ENCODE measurements at regions not wholly inside any gene's neighbourhood (a gene's known extent, or its start where the extent isn't known, plus 50 kb on each side); places are given as distances from the start of the nearest gene placed in this dataset.

DNA sequence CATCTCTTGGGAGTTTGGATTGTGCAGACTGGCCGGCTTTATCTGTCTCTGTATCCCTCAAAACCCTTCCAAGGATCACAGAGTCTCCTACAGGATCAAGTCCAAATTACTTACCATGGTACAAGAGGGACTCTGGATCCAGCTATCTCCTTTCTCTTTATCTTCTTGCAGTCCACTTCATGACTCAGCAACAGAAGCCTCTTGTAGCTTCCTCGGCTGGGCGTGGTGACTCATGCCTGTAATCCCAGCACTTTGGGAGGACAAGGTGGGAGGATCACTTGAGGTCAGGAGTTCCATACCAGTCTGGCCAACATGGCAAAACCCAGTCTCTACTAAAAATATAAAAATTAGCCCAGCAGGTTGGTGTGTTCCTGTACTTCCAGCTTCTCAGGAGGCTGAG, 189.7 kb downstream of the BCAT1 start:
- H3K27ac ChIP-seq (ENCODE audit: low read length), result no peak overlapping the region
- no peak overlapping the region for H3K4me3 ChIP-seq (ENCODE audit: low read length)
- no CpG with 5 or more reads among the region's 3 CpGs for WGBS (ENCODE audit: insufficient coverage, insufficient read length)
- H3K9me3 ChIP-seq (ENCODE audit: control insufficient read depth, insufficient read depth, low read length), result no peaks in the 10 kb centered on the region
- no peaks in the 10 kb centered on the region for H3K36me3 ChIP-seq (ENCODE audit: control insufficient read depth, insufficient read depth, low read length)
- DNase-seq (ENCODE audit: low read depth, low spot score), result no peak
- H3K27me3 ChIP-seq (ENCODE audit: control insufficient read depth, insufficient read depth, low read length), result no peaks in the 10 kb centered on the region
- H3K4me1 ChIP-seq (ENCODE audit: control insufficient read depth, insufficient read depth, low read length), result 0 out of 2 replicates have a peak, but pooled peaks cover 1% of the 10 kb centered on the region

DNA sequence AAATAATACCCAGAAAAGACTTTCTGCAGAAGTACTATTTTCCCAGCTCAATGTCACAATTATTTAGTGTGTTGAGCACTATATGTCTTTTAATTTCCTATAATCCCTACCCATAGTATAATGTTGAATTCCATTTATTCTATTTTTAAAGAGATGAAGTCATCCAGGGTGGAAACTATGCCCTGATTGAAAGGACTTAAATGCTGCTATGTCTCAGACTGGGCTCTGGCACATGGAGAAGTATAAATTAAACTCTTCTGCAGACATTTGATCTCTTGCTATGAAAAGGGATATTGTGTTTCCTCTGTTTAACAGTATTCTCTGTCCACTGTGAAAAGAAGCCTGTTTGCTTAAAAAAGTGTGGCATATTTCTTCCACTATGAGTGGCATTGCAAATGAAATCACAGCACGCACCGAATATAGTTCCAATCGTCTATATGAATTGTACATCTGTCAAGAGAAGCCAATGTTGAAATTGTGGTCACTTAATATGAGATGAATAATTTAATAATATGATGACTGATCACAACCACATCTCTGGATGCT, 192.3 kb downstream of the BCAT1 start:
- no peaks in the 10 kb centered on the region for H3K27me3 ChIP-seq (ENCODE audit: control insufficient read depth, insufficient read depth, low read length)
- H3K4me3 ChIP-seq (ENCODE audit: low read length), result no peak overlapping the region
- WGBS (ENCODE audit: insufficient coverage, insufficient read length), result no CpG with 5 or more reads among the region's 3 CpGs
- 0 out of 2 replicates have a peak, but pooled peaks cover 1% of the 10 kb centered on the region for H3K4me1 ChIP-seq (ENCODE audit: control insufficient read depth, insufficient read depth, low read length)
- DNase-seq (ENCODE audit: low read depth, low spot score), result no peak
- no peak overlapping the region for H3K27ac ChIP-seq (ENCODE audit: low read length)
- H3K9me3 ChIP-seq (ENCODE audit: control insufficient read depth, insufficient read depth, low read length), result no peaks in the 10 kb centered on the region
- H3K36me3 ChIP-seq (ENCODE audit: control insufficient read depth, insufficient read depth, low read length), result no peaks in the 10 kb centered on the region

DNA sequence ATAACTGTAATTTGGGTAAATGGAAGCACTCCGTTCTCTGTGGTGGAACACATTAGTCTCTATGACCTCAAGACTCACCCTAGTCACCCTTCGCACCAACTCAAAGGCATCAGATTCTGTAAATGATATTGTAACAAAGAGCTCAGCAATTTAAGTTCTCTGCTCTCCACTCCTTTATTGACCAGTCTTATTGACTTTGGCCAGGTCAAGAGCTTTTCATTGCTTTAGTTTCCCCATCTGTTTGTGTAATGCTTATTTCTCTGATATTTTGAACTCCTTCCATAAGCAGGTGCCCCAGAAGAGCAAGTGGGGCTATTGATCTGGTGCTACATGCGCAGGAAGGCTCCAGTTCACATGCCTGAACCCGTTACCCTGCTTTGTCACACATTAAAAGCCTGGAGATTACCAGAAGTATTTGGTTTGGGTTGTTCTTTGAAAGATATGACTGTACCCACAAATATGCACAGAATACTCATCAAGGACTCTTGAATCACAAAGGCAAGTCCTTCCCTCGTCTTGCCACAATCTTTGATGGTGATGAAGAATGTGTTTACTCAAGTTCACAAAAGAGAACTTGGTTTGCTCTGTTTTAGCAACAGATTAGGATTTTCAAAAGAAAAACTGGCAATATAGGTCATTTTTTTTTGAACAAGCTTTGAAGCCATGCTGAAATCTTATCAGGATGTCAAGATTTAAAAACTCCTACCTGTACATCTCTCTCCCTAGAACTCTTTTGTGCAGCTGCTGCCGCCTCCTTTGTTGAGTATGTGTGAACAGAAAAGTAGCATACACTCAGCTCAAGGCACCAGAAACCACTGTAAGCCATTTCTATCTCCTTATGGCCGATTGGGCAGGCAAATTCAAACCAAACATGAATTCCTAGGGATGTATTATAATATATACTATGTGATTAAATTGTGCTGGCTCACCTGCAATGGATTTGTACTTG, 193.9 kb downstream of the BCAT1 start:
- Histone ChIP-seq H3K27ac (ENCODE audit: low read length) (no peak overlapping the region), H3K27me3 (ENCODE audit: control insufficient read depth, insufficient read depth, low read length) (no peaks in the 10 kb centered on the region), H3K4me1 (ENCODE audit: control insufficient read depth, insufficient read depth, low read length) (0 out of 2 replicates have a peak, but pooled peaks cover 4% of the 10 kb centered on the region), H3K36me3 (ENCODE audit: control insufficient read depth, insufficient read depth, low read length) (no peaks in the 10 kb centered on the region), H3K9me3 (ENCODE audit: control insufficient read depth, insufficient read depth, low read length) (no peaks in the 10 kb centered on the region), H3K4me3 (ENCODE audit: low read length) (no peak overlapping the region)
- no CpG with 5 or more reads among the region's 7 CpGs for WGBS (ENCODE audit: insufficient coverage, insufficient read length)
- DNase-seq (ENCODE audit: low read depth, low spot score), result no peak

DNA sequence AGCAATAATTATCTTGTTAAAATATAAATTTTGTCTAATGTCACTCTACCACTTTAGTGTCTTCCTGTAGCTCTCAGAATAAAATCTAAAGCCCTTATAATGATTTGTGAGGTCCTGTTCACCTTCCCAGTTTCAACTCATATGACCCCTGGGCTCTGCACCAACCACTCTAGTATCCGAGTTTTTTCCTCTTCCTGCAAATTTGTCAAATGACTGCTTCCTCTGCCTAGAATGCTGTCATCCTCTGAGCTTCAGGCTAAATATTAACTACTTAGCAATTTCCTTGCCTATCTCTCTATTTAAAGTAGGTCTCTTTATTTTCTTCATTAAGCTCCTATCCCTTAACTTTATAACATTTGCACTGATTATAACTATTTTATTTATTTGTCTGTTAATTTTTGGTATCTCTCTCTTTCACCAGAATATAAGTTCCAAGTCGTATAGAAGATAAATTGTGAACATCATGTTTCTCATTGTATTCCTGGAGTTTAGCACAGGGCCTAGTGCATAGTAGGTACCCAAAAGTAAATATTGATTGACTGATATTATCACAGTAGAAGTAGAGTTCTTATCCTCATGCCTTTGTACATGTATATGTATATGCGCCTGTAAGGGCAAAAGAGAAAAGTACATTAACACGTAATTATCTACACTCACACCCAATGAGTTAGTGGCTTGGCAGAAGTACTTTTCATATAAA, 196.0 kb downstream of the BCAT1 start:
- H3K36me3 ChIP-seq (ENCODE audit: control insufficient read depth, insufficient read depth, low read length), result no peaks in the 10 kb centered on the region
- H3K27me3 ChIP-seq (ENCODE audit: control insufficient read depth, insufficient read depth, low read length), result no peaks in the 10 kb centered on the region
- no peak overlapping the region for H3K4me3 ChIP-seq (ENCODE audit: low read length)
- WGBS (ENCODE audit: insufficient coverage, insufficient read length), result no CpG with 5 or more reads among the region's 4 CpGs
- H3K4me1 ChIP-seq (ENCODE audit: control insufficient read depth, insufficient read depth, low read length), result peaks cover 6% of the 10 kb centered on the region; the same call in 1 of the 2 replicates
- H3K9me3 ChIP-seq (ENCODE audit: control insufficient read depth, insufficient read depth, low read length), result no peaks in the 10 kb centered on the region
- no peak for DNase-seq (ENCODE audit: low read depth, low spot score)
- H3K27ac ChIP-seq (ENCODE audit: low read length), result no peak overlapping the region

DNA sequence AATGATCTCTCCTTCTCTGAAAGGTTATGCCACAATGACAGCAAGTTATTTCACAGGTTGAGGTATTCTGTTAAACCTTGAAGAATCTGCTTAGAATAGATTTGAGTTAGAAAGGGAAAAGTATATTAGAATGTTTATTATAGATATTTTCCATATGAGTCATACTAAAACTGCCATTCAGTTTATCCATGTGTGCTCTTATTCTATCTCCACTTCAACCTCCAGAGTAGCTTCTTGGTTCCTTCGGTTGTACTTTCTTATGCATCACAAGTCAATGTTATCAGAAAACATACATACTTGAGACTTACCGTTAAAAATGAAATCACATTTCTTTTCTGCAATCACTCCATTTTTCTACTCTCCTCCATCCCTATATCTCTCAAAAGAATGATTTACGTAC, 197.7 kb downstream of the BCAT1 start:
- 100% methylated on average over 2 of the region's 3 CpGs for WGBS (ENCODE audit: insufficient coverage, insufficient read length)
- DNase-seq (ENCODE audit: low read depth, low spot score), result no peak
- no peak overlapping the region for H3K4me3 ChIP-seq (ENCODE audit: low read length)

DNA sequence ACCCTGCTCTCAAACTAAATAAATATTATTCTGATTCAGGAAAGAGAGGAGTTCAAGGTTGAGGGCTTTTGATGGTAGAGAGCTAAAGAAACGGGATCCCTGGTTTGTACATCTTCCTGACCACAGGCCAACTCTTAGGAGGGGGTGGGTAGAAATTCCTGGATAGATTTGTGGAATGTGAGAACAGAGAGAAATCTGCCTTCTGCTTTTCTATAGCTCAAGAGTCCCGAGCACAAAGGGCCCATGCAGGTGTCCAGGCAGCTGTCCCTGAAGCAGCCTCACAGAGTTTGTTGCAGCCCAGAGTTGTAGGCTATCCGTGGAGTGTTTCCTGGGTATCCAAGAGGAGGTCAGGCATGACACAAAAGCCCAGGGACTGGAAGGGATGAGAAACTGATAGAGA, 198.6 kb downstream of the BCAT1 start:
- Histone ChIP-seq H3K4me3 (ENCODE audit: low read length) (no peak overlapping the region), H3K4me1 (ENCODE audit: control insufficient read depth, insufficient read depth, low read length) (peaks cover 5% of the 10 kb centered on the region; the same call in 1 of the 2 replicates), H3K36me3 (ENCODE audit: control insufficient read depth, insufficient read depth, low read length) (no peaks in the 10 kb centered on the region), H3K27ac (ENCODE audit: low read length) (no peak overlapping the region), H3K27me3 (ENCODE audit: control insufficient read depth, insufficient read depth, low read length) (no peaks in the 10 kb centered on the region), H3K9me3 (ENCODE audit: control insufficient read depth, insufficient read depth, low read length) (no peaks in the 10 kb centered on the region)
- no CpG with 5 or more reads among the region's 3 CpGs for WGBS (ENCODE audit: insufficient coverage, insufficient read length)
- DNase-seq (ENCODE audit: low read depth, low spot score), result no peak

More for the DNA sequence above, 197.7 kb downstream of the BCAT1 start:
- Histone ChIP-seq H3K9me3 (ENCODE audit: control insufficient read depth, insufficient read depth, low read length) (no peaks in the 10 kb centered on the region), H3K27me3 (ENCODE audit: control insufficient read depth, insufficient read depth, low read length) (no peaks in the 10 kb centered on the region), H3K36me3 (ENCODE audit: control insufficient read depth, insufficient read depth, low read length) (no peaks in the 10 kb centered on the region), H3K4me1 (ENCODE audit: control insufficient read depth, insufficient read depth, low read length) (peaks cover 5% of the 10 kb centered on the region; the same call in 1 of the 2 replicates), H3K27ac (ENCODE audit: low read length) (no peak overlapping the region)

DNA sequence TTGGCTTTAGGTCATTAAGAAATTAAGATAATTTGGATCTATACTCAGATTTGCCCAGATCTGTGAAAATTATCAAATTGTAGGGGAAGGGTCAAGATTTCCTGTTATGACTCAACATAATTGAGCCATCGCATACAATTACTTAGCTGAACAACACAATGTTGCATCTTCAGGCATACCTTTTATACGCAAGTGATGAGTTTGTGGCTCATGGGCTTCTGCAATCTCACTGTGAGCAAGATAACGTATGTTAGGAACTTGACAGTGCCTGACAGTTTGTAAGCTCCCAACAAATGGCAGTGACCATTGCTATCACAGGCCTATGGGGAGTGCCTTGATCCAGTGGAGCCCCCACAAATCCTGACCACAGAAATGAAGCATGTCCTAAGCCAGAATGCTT, 199.7 kb downstream of the BCAT1 start:
- H3K27me3 ChIP-seq (ENCODE audit: control insufficient read depth, insufficient read depth, low read length), result no peaks in the 10 kb centered on the region

DNA sequence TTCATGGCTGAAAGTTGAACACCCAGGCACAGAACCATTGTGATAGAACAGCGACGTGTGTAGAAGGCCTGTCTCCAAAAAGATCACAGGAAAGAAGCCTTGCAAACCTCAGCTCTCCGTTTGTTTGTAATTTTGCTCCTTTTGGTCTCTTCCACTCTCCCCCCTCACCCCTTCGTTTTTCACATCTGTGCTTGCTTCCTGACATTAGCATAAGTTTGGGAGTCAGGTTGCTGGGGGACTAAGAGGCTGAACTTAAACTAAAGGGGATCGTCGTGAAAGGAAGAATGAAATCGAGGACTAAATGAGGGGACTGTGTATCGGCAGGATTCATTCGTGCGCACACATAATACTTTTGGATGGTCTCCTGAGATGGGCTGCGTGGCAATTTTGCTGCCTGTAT, 200.6 kb downstream of the BCAT1 start:
- Histone ChIP-seq H3K36me3 (ENCODE audit: control insufficient read depth, insufficient read depth, low read length) (no peaks in the 10 kb centered on the region), H3K27me3 (ENCODE audit: control insufficient read depth, insufficient read depth, low read length) (no peaks in the 10 kb centered on the region), H3K4me3 (ENCODE audit: low read length) (no peak overlapping the region), H3K4me1 (ENCODE audit: control insufficient read depth, insufficient read depth, low read length) (peaks cover 5% of the 10 kb centered on the region; the same call in 1 of the 2 replicates), H3K9me3 (ENCODE audit: control insufficient read depth, insufficient read depth, low read length) (no peaks in the 10 kb centered on the region), H3K27ac (ENCODE audit: low read length) (no peak overlapping the region)
- no CpG with 5 or more reads among the region's 11 CpGs for WGBS (ENCODE audit: insufficient coverage, insufficient read length)
- no peak for DNase-seq (ENCODE audit: low read depth, low spot score)

More for the DNA sequence above, 199.7 kb downstream of the BCAT1 start:
- no peak for DNase-seq (ENCODE audit: low read depth, low spot score)
- Histone ChIP-seq H3K4me1 (ENCODE audit: control insufficient read depth, insufficient read depth, low read length) (peaks cover 5% of the 10 kb centered on the region; the same call in 1 of the 2 replicates), H3K9me3 (ENCODE audit: control insufficient read depth, insufficient read depth, low read length) (no peaks in the 10 kb centered on the region), H3K36me3 (ENCODE audit: control insufficient read depth, insufficient read depth, low read length) (no peaks in the 10 kb centered on the region), H3K27ac (ENCODE audit: low read length) (no peak overlapping the region), H3K4me3 (ENCODE audit: low read length) (no peak overlapping the region)
- WGBS (ENCODE audit: insufficient coverage, insufficient read length), result no CpG with 5 or more reads among the region's 3 CpGs

DNA sequence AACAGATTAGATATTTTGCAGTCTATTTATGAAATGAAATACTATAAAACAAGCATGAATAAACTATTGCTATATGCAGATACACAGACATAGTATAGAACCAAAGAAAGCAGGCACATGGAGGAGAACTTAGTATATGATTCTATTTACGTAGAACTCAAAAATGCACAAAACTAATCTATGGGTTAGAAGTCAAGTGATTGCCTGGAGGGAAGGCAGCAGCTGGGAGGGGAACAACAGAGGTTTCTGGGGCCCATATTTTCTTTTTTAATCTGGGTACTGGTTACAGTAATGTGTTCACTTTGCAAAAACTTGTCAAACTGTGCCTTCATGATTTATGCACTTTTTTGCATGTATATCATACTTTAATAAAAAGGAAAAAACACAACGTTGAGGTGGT, 202.0 kb downstream of the BCAT1 start:
- Histone ChIP-seq H3K27ac (ENCODE audit: low read length) (no peak overlapping the region), H3K36me3 (ENCODE audit: control insufficient read depth, insufficient read depth, low read length) (no peaks in the 10 kb centered on the region), H3K27me3 (ENCODE audit: control insufficient read depth, insufficient read depth, low read length) (no peaks in the 10 kb centered on the region), H3K4me1 (ENCODE audit: control insufficient read depth, insufficient read depth, low read length) (peaks cover 5% of the 10 kb centered on the region; the same call in 1 of the 2 replicates), H3K9me3 (ENCODE audit: control insufficient read depth, insufficient read depth, low read length) (no peaks in the 10 kb centered on the region), H3K4me3 (ENCODE audit: low read length) (no peak overlapping the region)
- no CpG with 5 or more reads among the region's 2 CpGs for WGBS (ENCODE audit: insufficient coverage, insufficient read length)
- no peak for DNase-seq (ENCODE audit: low read depth, low spot score)

DNA sequence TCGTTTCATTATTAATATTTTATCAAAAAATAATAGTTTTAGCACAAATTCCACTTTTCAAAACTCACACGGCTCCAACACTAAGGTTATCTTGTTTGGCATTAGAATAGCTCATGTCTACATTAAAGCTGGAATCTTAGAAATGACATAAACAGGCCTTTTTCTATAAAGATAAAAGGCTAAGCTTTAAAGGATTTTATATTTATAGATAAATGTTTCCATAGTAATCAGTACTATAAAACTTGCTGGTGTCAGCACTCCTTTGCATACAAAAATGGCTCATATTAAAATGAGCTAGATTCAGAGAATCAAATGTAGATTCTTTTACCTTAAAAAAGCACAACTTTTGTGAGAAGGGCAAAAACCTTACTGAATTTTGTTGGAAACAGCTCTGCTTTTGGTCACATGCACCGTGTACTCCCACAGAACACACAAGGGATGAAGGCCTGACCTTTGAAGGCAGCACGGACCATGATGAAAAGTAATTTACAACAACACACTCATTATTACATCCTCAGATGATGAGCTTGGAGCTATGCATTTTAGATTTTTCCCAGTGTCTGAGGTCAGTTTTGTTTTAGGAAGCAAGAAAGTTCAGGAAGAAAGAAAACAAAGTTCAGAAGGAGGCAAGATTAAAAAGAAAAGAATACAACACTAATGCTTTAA, 202.8 kb downstream of the BCAT1 start:
- no peak overlapping the region for H3K4me3 ChIP-seq (ENCODE audit: low read length)
- H3K27me3 ChIP-seq (ENCODE audit: control insufficient read depth, insufficient read depth, low read length), result no peaks in the 10 kb centered on the region
- no peaks in the 10 kb centered on the region for H3K36me3 ChIP-seq (ENCODE audit: control insufficient read depth, insufficient read depth, low read length)
- WGBS (ENCODE audit: insufficient coverage, insufficient read length), result no CpG with 5 or more reads among the region's 4 CpGs
- DNase-seq (ENCODE audit: low read depth, low spot score), result no peak
- H3K27ac ChIP-seq (ENCODE audit: low read length), result no peak overlapping the region
- H3K4me1 ChIP-seq (ENCODE audit: control insufficient read depth, insufficient read depth, low read length), result peaks cover 5% of the 10 kb centered on the region; the same call in 1 of the 2 replicates
- H3K9me3 ChIP-seq (ENCODE audit: control insufficient read depth, insufficient read depth, low read length), result no peaks in the 10 kb centered on the region
